NCI-H226 (cell line): ENCODE measurements at regions not wholly inside any gene's neighbourhood (a gene's known extent, or its start where the extent isn't known, plus 50 kb on each side); places are given as distances from the start of the nearest gene placed in this dataset.
"Not testable (repeated sequence)": the region's sequence is repeated elsewhere in the genome, so short reads cannot be mapped to it uniquely, and the experiment has no call there.

Experiments
- DNase-seq: peaks from one replicate; pipeline ENCODE4 v3.0.0-alpha.2; 2015

- no peak for DNase-seq
Observed at GRCh38 chr14:34085695-34086094, 134.8 kb upstream of the EGLN3 start.

GRCh38 chr14:34081576-34082136 lies 130.8 kb upstream of the EGLN3 start:
- peak; percentile 47 for DNase-seq

GRCh38 chr14:34081101-34081575 lies 130.3 kb upstream of the EGLN3 start:
- no peak for DNase-seq

- DNase-seq: not testable (repeated sequence)
Observed at GRCh38 chr14:34079643-34080042, 128.8 kb upstream of the EGLN3 start.

GRCh38 chr14:34078117-34078743 lies 127.4 kb upstream of the EGLN3 start:
- DNase-seq: peak; percentile 57

- no peak for DNase-seq
Observed at GRCh38 chr14:34075826-34076225, 125.0 kb upstream of the EGLN3 start.

- no peak for DNase-seq
Observed at GRCh38 chr14:34075042-34075744, 124.3 kb upstream of the EGLN3 start.

- no peak for DNase-seq
Observed at GRCh38 chr14:34072921-34073320, 122.0 kb upstream of the EGLN3 start.

- DNase-seq: no peak
Observed at GRCh38 chr14:34072401-34072800, 121.5 kb upstream of the EGLN3 start.

- DNase-seq: no peak
Observed at GRCh38 chr14:34070917-34071407, 120.1 kb upstream of the EGLN3 start.

- no peak for DNase-seq
Observed at GRCh38 chr14:34069854-34070582, 119.1 kb upstream of the EGLN3 start.

GRCh38 chr14:34067587-34067986 lies 116.7 kb upstream of the EGLN3 start:
- no peak for DNase-seq

- no peak for DNase-seq
Observed at GRCh38 chr14:34065690-34066391, 115.0 kb upstream of the EGLN3 start.

GRCh38 chr14:34065236-34065635 lies 114.4 kb upstream of the EGLN3 start:
- DNase-seq: no peak

- no peak for DNase-seq
Observed at GRCh38 chr14:34064349-34064748, 113.5 kb upstream of the EGLN3 start.

GRCh38 chr14:34063470-34064164 lies 112.7 kb upstream of the EGLN3 start:
- DNase-seq: no peak

- no peak for DNase-seq
Observed at GRCh38 chr14:34063042-34063441, 112.2 kb upstream of the EGLN3 start.

GRCh38 chr14:34062353-34062973 lies 111.6 kb upstream of the EGLN3 start:
- no peak for DNase-seq

- no peak for DNase-seq
Observed at GRCh38 chr14:34060651-34060999, 109.8 kb upstream of the EGLN3 start.

GRCh38 chr14:34059925-34060650 lies 109.2 kb upstream of the EGLN3 start:
- DNase-seq: peak; percentile 77
